ENCODE measurements at regions not wholly inside any gene's neighbourhood (a gene's known extent, or its start where the extent isn't known, plus 50 kb on each side); places are given as distances from the start of the nearest gene placed in this dataset.
"Not testable (repeated sequence)": the region's sequence is repeated elsewhere in the genome, so short reads cannot be mapped to it uniquely, and the experiment has no call there.

DNA sequence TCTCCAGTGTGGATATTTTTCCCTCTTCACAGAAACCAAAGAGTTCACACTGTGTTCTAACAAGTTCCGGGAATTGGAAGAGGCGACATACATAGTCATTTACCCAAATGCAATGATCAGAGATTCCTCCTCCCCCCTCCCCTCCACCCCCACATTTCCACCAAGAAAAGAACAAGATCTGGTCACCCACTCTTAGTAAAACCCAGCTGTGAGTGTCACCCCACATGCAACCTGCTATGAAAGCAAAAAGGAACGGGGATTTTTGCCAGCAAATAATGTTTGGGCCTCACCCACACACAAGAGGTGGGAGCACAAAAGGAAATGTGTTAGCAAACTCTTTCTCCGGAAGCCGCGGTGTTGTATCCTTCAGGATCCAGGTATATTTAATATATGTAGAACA lies 745.0 kb upstream of the AUTS2 start:
- no peaks in the 10 kb centered on the region for H3K4me1 ChIP-seq (replicated peaks in 1 of 2)
- in situ Hi-C loops (cut with MboI; ENCODE audit: low pct_unique_long_range_greater_than_20kb in 2 of 9, low sequenced_read_pairs in 9 of 9, unreplicated experiment in 9 of 9), result no loop called here
- no peak overlapping the region for H3K4me3 ChIP-seq
- H3K27ac ChIP-seq, result no peak overlapping the region
- no peak for ATAC-seq (replicated peaks in 6 of 8)
- 0 to 100% (median 59%) methylated on average over 1 to 3 of the region's 6 CpGs; no CpG with 5 or more reads in 6 of the 10 experiments for WGBS, 10 experiments

DNA sequence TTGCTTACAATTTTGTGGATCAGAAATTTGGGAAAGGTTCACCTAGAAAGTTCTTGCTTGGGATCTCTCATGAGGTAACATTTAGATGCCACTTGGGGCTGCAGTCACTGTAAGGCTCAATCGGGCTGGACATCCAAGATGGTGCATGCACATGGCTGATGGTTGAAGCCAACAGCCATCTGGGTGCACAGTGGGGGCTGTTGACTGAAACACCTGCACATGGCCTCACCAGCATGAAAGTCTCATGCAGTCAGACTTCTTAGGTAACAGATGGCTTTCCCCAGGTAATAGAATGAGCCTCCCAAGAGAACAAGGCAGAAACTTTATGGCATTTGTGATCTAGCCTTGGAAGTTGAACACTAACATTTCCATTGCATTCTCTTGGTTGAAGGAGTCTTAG lies 740.7 kb upstream of the AUTS2 start:
- no peaks in the 10 kb centered on the region for H3K4me1 ChIP-seq (replicated peaks in 1 of 2)
- no peak overlapping the region for H3K4me3 ChIP-seq
- 17 to 100% (median 83%) methylated on average over 1 of the region's 1 CpG; no CpG with 5 or more reads in 3 of the 10 experiments for WGBS, 10 experiments
- no peak for ATAC-seq (replicated peaks in 6 of 8)
- in situ Hi-C loops (cut with MboI; ENCODE audit: low pct_unique_long_range_greater_than_20kb in 2 of 9, low sequenced_read_pairs in 9 of 9, unreplicated experiment in 9 of 9), result no loop called here
- H3K27ac ChIP-seq, result no peak overlapping the region

DNA sequence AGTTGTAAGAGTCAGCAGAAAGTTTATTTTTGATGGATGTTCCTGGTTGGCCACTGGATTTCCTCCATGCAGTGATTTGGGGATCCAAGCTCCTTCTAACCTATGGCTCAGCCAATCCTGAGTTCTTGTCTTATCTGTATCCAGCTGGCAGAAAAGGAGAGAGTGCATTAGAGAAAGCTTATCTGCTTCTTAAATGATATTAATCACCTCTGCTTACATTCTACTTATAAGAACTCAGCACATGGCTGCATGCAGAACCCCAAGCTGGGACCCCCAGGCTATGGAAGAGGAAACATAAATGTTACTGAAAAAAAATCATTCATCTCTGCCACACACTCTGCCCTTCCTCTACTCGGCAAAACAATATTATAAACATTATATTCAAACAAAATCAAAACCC lies 739.8 kb upstream of the AUTS2 start:
- in situ Hi-C loops (cut with MboI; ENCODE audit: low pct_unique_long_range_greater_than_20kb in 2 of 9, low sequenced_read_pairs in 9 of 9, unreplicated experiment in 9 of 9), result no loop called here
- Histone ChIP-seq H3K4me3 (no peak overlapping the region), H3K4me1 (replicated peaks in 1 of 2) (no peaks in the 10 kb centered on the region), H3K27ac (no peak overlapping the region)
- ATAC-seq (replicated peaks in 6 of 8), result no peak
- WGBS, 10 experiments, result 0 to 100% (median 83%) methylated on average over 1 of the region's 1 CpG; no CpG with 5 or more reads in 6 of the 10 experiments

GRCh38 chr7:68861171-68861570 lies 737.1 kb upstream of the AUTS2 start:
- WGBS, 10 experiments, result 32 to 100% (median 88%) methylated on average over 1 to 7 of the region's 7 CpGs; no CpG with 5 or more reads in 2 of the 10 experiments
- Histone ChIP-seq H3K27ac (no peak overlapping the region), H3K4me1 (replicated peaks in 1 of 2) (peaks cover under 1% of the 10 kb centered on the region in 2 donors), H3K4me3 (no peak overlapping the region)
- no peak for ATAC-seq (replicated peaks in 6 of 8)
- in situ Hi-C loops (cut with MboI; ENCODE audit: low pct_unique_long_range_greater_than_20kb in 2 of 9, low sequenced_read_pairs in 9 of 9, unreplicated experiment in 9 of 9), result no loop called here

DNA sequence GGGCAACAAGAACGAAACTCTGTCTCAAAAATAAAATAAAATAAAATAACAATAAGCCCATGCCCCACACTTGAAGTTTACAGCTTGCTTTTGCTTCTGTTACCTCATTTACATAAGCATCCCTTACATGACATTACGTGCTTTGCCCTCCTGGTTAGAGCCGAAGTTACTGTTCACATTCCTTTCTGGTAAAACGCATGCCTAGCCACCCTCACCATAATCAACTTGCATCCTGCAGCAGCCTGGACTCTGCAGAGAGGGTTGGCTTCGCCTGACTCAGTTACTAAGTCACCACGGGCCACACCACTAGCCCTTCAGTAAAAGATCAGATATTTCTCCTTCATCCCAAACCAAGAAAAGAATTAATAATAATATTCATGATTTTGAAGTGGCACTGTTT lies 736.0 kb upstream of the AUTS2 start:
- Histone ChIP-seq H3K27ac (no peak overlapping the region), H3K4me3 (no peak overlapping the region), H3K4me1 (replicated peaks in 1 of 2) (peaks cover 6 to 10% of the 10 kb centered on the region in 2 donors)
- in situ Hi-C loops (cut with MboI; ENCODE audit: low pct_unique_long_range_greater_than_20kb in 2 of 9, low sequenced_read_pairs in 9 of 9, unreplicated experiment in 9 of 9), result no loop called here
- ATAC-seq (replicated peaks in 6 of 8), result no peak
- WGBS, 10 experiments, result 0 to 100% (median 91%) methylated on average over 1 to 6 of the region's 6 CpGs; no CpG with 5 or more reads in 2 of the 10 experiments

DNA sequence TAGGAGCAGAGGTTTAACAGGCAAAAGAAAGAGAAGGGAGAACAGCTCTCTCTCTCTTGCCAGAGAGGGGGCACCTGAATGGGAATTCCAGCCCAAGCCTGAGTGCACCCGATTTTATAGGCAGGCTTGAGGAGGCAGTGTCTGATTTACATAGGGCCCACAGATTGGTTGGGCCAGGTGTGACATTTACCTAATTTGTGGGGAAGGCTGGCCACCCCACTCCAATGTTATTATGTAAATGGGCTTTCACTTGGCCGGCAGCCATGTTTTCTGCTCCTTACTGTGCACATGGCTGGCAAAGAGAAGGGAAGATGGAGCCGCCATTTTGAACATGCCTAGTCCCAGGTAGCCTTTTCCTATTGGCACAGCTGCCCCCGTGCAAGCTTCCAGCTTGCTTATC lies 735.5 kb upstream of the AUTS2 start:
- in situ Hi-C loops (cut with MboI; ENCODE audit: low pct_unique_long_range_greater_than_20kb in 2 of 9, low sequenced_read_pairs in 9 of 9, unreplicated experiment in 9 of 9), result no loop called here
- peaks cover 6 to 10% of the 10 kb centered on the region in 2 donors for H3K4me1 ChIP-seq (replicated peaks in 1 of 2)
- WGBS, 10 experiments, result 0 to 100% (median 74%) methylated on average over 1 to 4 of the region's 4 CpGs; no CpG with 5 or more reads in 4 of the 10 experiments
- H3K4me3 ChIP-seq, result no peak overlapping the region
- H3K27ac ChIP-seq, result no peak overlapping the region
- ATAC-seq (replicated peaks in 6 of 8), result no peak

DNA sequence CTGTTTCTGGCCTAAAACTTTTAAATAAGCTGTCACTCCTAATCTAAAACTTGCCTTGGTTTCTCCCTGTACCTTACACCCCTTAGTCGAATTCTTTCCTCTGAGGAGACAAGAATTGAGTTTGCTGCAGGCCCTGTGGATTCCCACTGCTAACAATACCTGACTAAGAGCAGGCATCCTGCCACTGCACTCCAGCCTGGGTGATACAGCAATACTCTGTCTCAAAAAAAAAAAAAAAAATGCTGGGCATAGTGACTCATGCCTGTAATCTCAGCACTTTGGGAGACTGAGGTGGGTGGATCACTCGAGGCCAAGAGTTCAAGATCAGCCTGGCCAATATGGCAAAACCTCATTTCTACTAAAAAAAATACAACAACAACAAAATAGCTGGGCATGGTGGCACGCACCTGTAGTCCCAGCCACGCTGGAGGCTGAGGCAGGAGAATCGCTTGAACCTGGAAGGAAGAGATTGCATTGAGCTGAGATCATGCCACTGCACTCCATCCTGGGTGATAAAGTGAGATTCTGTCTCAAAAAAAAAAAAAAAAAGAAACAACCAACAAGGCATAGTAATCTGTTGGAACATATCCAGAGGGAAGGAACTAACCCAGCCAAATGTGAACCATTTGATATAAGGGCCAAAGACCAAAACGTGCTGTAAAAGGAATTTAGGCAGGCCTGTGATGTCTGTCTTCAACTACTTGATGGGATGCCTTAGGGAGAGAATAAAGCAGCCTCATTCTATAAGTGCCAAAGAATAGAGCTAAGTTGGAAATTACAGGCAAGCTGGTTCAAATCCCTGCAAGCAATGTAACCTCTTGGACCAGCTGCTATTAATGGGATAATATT lies 732.7 kb upstream of the AUTS2 start:
- no peak overlapping the region for H3K27ac ChIP-seq
- peak in 1 of 8 experiments; percentile 27 for ATAC-seq (replicated peaks in 6 of 8)
- 0 to 90% (median 60%) methylated on average over 1 to 6 of the region's 6 CpGs for WGBS, 10 experiments

GRCh38 chr7:68866200-68866570 lies 732.1 kb upstream of the AUTS2 start:
- ATAC-seq (replicated peaks in 6 of 8), result no peak
- Histone ChIP-seq H3K4me3 (no peak overlapping the region), H3K4me1 (replicated peaks in 1 of 2) (peaks cover 6 to 10% of the 10 kb centered on the region in 2 donors), H3K27ac (no peak overlapping the region)
- WGBS, 10 experiments, result 39 to 82% (median 49%) methylated on average over 2 to 3 of the region's 4 CpGs; no CpG with 5 or more reads in 4 of the 10 experiments
- in situ Hi-C loops (cut with MboI; ENCODE audit: low pct_unique_long_range_greater_than_20kb in 2 of 9, low sequenced_read_pairs in 9 of 9, unreplicated experiment in 9 of 9), result no loop called here

More for the DNA sequence above, 732.7 kb upstream of the AUTS2 start:
- Histone ChIP-seq H3K4me1 (replicated peaks in 1 of 2) (peaks cover 6 to 10% of the 10 kb centered on the region in 2 donors), H3K4me3 (no peak overlapping the region)
- in situ Hi-C loops (cut with MboI; ENCODE audit: low pct_unique_long_range_greater_than_20kb in 2 of 9, low sequenced_read_pairs in 9 of 9, unreplicated experiment in 9 of 9), result no loop called here

- not testable (repeated sequence) for ATAC-seq (replicated peaks in 6 of 8)
- 28 to 100% (median 50%) methylated on average over 1 to 3 of the region's 3 CpGs; no CpG with 5 or more reads in 3 of the 10 experiments for WGBS, 10 experiments
Observed at GRCh38 chr7:68866721-68867120, 731.6 kb upstream of the AUTS2 start.

DNA sequence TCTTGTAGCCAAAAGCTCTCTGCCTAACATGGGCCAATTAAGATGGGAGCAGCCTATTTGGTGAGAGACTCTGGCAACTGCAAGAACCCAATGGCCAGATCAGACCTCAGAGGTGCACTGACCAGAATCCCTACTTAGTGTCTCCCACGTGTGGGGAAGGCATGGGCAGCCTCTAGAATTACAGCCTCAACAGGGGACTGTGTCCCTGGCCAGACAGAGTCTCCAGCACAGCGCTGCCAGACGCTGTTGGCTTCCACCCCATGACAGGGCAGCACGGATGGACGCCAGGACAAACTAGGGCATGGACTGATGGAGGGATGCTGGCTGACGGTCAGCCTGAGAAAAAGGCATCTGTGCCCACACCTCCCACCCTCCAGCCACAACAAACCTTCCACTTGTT lies 729.3 kb upstream of the AUTS2 start:
- Histone ChIP-seq H3K4me3 (no peak overlapping the region), H3K27ac (no peak overlapping the region), H3K4me1 (replicated peaks in 1 of 2) (peaks cover 6 to 10% of the 10 kb centered on the region in 2 donors)
- in situ Hi-C loops (cut with MboI; ENCODE audit: low pct_unique_long_range_greater_than_20kb in 2 of 9, low sequenced_read_pairs in 9 of 9, unreplicated experiment in 9 of 9), result no loop called here
- no peak for ATAC-seq (replicated peaks in 6 of 8)
- WGBS, 10 experiments, result 40 to 90% (median 79%) methylated on average over 1 to 5 of the region's 6 CpGs; no CpG with 5 or more reads in 4 of the 10 experiments

More at GRCh38 chr7:68866721-68867120, 731.6 kb upstream of the AUTS2 start:
- in situ Hi-C loops (cut with MboI; ENCODE audit: low pct_unique_long_range_greater_than_20kb in 2 of 9, low sequenced_read_pairs in 9 of 9, unreplicated experiment in 9 of 9); H3K4me3 ChIP-seq; H3K27ac ChIP-seq: not testable (repeated sequence)
- peaks cover 6 to 10% of the 10 kb centered on the region in 2 donors for H3K4me1 ChIP-seq (replicated peaks in 1 of 2)

DNA sequence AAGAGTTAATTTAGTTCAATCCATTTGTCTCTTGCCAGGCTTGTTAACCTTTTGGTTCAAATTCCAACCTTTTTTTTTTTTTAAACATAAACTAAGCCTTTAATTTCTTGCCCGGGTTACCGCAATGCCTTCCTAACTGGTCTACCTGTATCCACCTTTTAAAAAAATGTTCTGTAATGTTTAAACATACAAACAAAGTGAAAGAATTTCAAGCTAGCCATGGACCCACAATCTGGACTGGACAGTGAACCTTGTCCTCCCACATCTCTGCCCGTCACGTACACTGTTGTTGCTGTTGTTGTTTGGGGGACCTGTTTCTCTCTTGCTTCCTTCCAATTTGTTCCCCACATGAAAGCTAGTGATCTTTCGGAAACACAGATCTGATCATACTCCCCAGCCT lies 724.7 kb upstream of the AUTS2 start:
- no peak overlapping the region for H3K27ac ChIP-seq
- WGBS, 10 experiments, result 50 to 100% (median 100%) methylated on average over 1 to 5 of the region's 5 CpGs; no CpG with 5 or more reads in 1 of the 10 experiments
- H3K4me1 ChIP-seq (replicated peaks in 1 of 2), result no peaks in the 10 kb centered on the region
- H3K4me3 ChIP-seq, result no peak overlapping the region
- no peak for ATAC-seq (replicated peaks in 6 of 8)
- in situ Hi-C loops (cut with MboI; ENCODE audit: low pct_unique_long_range_greater_than_20kb in 2 of 9, low sequenced_read_pairs in 9 of 9, unreplicated experiment in 9 of 9), result no loop called here

GRCh38 chr7:68875857-68876256 lies 722.4 kb upstream of the AUTS2 start:
- Histone ChIP-seq H3K4me1 (replicated peaks in 1 of 2) (no peaks in the 10 kb centered on the region), H3K4me3 (no peak overlapping the region), H3K27ac (no peak overlapping the region)
- ATAC-seq (replicated peaks in 6 of 8), result no peak
- in situ Hi-C loops (cut with MboI; ENCODE audit: low pct_unique_long_range_greater_than_20kb in 2 of 9, low sequenced_read_pairs in 9 of 9, unreplicated experiment in 9 of 9), result no loop called here
- WGBS, 10 experiments, result 0 to 100% (median 50%) methylated on average over 1 to 2 of the region's 2 CpGs

- in situ Hi-C loops (cut with MboI; ENCODE audit: low pct_unique_long_range_greater_than_20kb in 2 of 9, low sequenced_read_pairs in 9 of 9, unreplicated experiment in 9 of 9); H3K4me1 ChIP-seq (replicated peaks in 1 of 2); ATAC-seq (replicated peaks in 6 of 8); H3K27ac ChIP-seq; H3K4me3 ChIP-seq: not testable (repeated sequence)
- WGBS, 10 experiments, result 67 to 100% (median 100%) methylated on average over 1 of the region's 1 CpG; no CpG with 5 or more reads in 4 of the 10 experiments
Observed at GRCh38 chr7:68887116-68887515, 711.2 kb upstream of the AUTS2 start.

All from motor neuron (in vitro differentiated cells).